K562 (cell line): ENCODE measurements at regions not wholly inside any gene's neighbourhood (a gene's known extent, or its start where the extent isn't known, plus 50 kb on each side); places are given as distances from the start of the nearest gene placed in this dataset.

Experiments
- CREBBP ChIP-seq: IDR thresholded peaks from one replicate; pipeline ENCODE4 v1.6.1; 2012; ENCODE audit warnings: low read depth, mild to moderate bottlenecking, control low read depth, inconsistent platforms, low read length
- FOXM1 ChIP-seq, 2 experiments: fragments of 450-650 bp in 1 of 2; sonication (generic) in 1 of 2; formaldehyde crosslinking in 1 of 2; IDR thresholded peaks; 2 replicates each; pipeline versions ENCODE4 v1.6.1 to v1.9.0; 2017 to 2022; ENCODE audit warnings: low read depth in 2 of 2, mild to moderate bottlenecking in 2 of 2, missing genetic modification reagents in 1 of 2, moderate library complexity in 1 of 2
- GABPB2 ChIP-seq: fragments of 250-450 bp; sonication (Bioruptor Pico); conservative IDR thresholded peaks from 2 replicates; pipeline ENCODE4 v1.5.1; 2021; ENCODE audit warnings: mild to moderate bottlenecking
- HNRNPL ChIP-seq: fragments of 200-400 bp; formaldehyde crosslinking; IDR thresholded peaks from 2 replicates; pipeline ENCODE4 v1.6.1; 2017; ENCODE audit warnings: low read depth, mild to moderate bottlenecking, low read length
- MBD2 ChIP-seq: sonication (generic); IDR thresholded peaks from 2 replicates; pipeline ENCODE4 v1.6.1; 2016; ENCODE audit warnings: low read depth, borderline replicate concordance
- PATZ1 ChIP-seq: fragments of 250-450 bp; sonication (Bioruptor Pico); IDR thresholded peaks from 2 replicates; pipeline ENCODE4 v1.5.0; 2020; ENCODE audit warnings: mild to moderate bottlenecking, borderline replicate concordance
- POLR2AphosphoS5 ChIP-seq: IDR thresholded peaks from 2 replicates; pipeline ENCODE4 v1.6.1; 2011; ENCODE audit warnings: mild to moderate bottlenecking, low read depth, low read length, moderate library complexity; ENCODE audit not compliant: control insufficient read depth, insufficient read depth
- POU5F1 ChIP-seq: fragments of 150-350 bp; IDR thresholded peaks from 2 replicates; pipeline ENCODE4 v1.6.1; 2014; ENCODE audit warnings: borderline replicate concordance, low read length, low read depth, mild to moderate bottlenecking; ENCODE audit not compliant: partially characterized antibody
- PTTG1 ChIP-seq: fragments of 450-650 bp; IDR thresholded peaks from 2 replicates; pipeline ENCODE4 v1.6.1; 2016; ENCODE audit warnings: low read depth, mild to moderate bottlenecking, missing genetic modification characterization, missing compliant biosample characterization
- RAD21 ChIP-seq, 2 experiments: fragments of 250-450 bp in 1 of 2; fragments of 450-650 bp in 1 of 2; sonication (Bioruptor Pico) in 1 of 2; formaldehyde crosslinking in 1 of 2; IDR thresholded peaks in 1 of 2; conservative IDR thresholded peaks in 1 of 2; 2 replicates each; pipeline versions ENCODE4 v1.4.0 to v1.8.0; 2020 to 2022; ENCODE audit warnings: mild to moderate bottlenecking in 2 of 2, moderate library complexity in 1 of 2
- RBM17 ChIP-seq: fragments of 200-400 bp; formaldehyde crosslinking; IDR thresholded peaks from 2 replicates; pipeline ENCODE4 v1.6.1; 2017; ENCODE audit warnings: low read depth, mild to moderate bottlenecking, low read length, borderline replicate concordance
- THRAP3 ChIP-seq: fragments of 450-650 bp; IDR thresholded peaks from 2 replicates; pipeline ENCODE4 v1.6.1; 2016; ENCODE audit warnings: mild to moderate bottlenecking, inconsistent platforms, borderline replicate concordance
- U2AF2 ChIP-seq: fragments of 200-400 bp; formaldehyde crosslinking; optimal IDR thresholded peaks from 2 replicates; pipeline ENCODE3; 2017; ENCODE audit warnings: low read depth, mild to moderate bottlenecking, low read length
- ZNF311 ChIP-seq: fragments of 250-450 bp; sonication (Bioruptor Pico); IDR thresholded peaks from 2 replicates; pipeline ENCODE4 v1.4.0; 2020; ENCODE audit warnings: mild to moderate bottlenecking, moderate library complexity
- ZNF586 ChIP-seq: fragments of 450-650 bp; formaldehyde crosslinking; conservative IDR thresholded peaks from 2 replicates; pipeline ENCODE4 v1.4.0; 2020; ENCODE audit warnings: mild to moderate bottlenecking, moderate library complexity
- TF ChIP-seq, protein P1 (sequence below), 2 experiments: fragments of 450-650 bp; IDR thresholded peaks; 2 replicates each; pipeline ENCODE4 v1.6.1; 2016; ENCODE audit warnings: mild to moderate bottlenecking in 2 of 2, borderline replicate concordance in 1 of 2, low read depth in 1 of 2, moderate library complexity in 1 of 2
- TF ChIP-seq, protein P2 (sequence below): fragments of 450-650 bp; IDR thresholded peaks from 2 replicates; pipeline ENCODE4 v1.6.1; 2017; ENCODE audit warnings: mild to moderate bottlenecking, moderate library complexity

- TF ChIP-seq, protein P1, sequence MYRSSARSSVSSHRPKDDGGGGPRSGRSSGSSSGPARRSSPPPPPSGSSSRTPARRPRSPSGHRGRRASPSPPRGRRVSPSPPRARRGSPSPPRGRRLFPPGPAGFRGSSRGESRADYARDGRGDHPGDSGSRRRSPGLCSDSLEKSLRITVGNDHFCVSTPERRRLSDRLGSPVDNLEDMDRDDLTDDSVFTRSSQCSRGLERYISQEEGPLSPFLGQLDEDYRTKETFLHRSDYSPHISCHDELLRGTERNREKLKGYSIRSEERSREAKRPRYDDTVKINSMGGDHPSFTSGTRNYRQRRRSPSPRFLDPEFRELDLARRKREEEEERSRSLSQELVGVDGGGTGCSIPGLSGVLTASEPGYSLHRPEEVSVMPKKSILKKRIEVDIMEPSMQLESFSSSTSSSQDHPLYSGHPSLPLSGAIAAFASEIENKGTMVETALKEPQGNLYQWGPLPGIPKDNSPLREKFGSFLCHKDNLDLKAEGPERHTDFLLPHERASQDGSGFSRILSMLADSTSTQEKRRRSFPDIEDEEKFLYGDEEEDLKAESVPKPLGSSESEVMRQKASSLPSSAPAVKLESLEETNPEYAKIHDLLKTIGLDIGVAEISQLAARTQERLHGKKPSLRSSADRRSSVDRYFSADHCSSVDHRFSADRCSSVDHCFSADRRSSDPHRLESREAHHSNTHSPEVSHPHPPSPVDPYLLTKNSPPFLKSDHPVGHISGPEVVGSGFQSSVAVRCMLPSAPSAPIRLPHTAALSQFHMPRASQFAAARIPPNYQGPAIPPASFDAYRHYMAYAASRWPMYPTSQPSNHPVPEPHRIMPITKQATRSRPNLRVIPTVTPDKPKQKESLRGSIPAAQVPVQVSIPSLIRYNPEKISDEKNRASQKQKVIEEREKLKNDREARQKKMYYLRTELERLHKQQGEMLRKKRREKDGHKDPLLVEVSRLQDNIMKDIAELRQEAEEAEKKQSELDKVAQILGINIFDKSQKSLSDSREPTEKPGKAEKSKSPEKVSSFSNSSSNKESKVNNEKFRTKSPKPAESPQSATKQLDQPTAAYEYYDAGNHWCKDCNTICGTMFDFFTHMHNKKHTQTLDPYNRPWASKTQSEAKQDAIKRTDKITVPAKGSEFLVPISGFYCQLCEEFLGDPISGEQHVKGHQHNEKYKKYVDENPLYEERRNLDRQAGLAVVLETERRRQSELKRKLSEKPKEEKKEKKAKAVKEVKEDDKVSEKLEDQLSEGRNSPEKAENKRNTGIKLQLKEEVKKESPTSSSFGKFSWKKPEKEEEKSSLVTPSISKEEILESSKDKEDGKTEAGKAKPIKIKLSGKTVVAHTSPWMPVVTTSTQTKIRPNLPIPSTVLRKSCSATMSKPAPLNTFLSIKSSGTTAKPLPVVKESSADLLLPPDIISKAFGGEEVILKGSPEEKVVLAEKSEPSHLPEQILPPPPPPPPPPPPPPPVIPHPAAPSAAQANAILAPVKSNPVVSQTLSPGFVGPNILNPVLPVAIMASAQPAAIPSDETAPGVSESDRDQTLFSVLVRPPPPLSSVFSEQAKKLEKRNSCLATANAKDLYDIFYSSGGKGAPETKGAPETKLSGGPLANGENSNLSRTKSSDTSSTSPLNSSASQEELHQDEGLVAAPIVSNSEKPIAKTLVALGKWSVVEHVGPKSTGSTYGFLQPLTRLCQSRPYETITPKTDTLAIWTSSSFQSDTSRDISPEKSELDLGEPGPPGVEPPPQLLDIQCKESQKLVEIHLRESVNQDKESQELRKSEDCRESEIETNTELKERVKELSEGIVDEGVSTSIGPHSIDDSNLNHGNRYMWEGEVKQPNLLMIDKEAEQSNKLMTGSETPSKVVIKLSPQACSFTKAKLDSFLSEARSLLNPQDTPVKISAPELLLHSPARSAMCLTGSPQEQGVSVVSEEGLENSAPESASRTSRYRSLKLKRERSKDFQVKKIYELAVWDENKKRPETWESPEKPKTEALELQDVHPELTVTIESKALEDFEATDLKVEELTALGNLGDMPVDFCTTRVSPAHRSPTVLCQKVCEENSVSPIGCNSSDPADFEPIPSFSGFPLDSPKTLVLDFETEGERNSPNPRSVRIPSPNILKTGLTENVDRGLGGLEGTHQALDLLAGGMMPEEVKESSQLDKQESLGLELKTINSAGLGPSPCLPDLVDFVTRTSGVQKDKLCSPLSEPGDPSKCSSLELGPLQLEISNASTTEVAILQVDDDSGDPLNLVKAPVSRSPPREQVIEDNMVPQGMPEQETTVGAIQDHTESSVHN (IDR thresholded peaks at IDR 0.05; ENCODE audit: borderline replicate concordance in 1 of 2, low read depth in 1 of 2) = no peak
- TF ChIP-seq RBM17 = no peak
- no peak for TF ChIP-seq PATZ1 (CRISPR knock-in tag)
- no peak for TF ChIP-seq PTTG1 (tag)
- no peak for TF ChIP-seq POLR2AphosphoS5
- TF ChIP-seq ZNF586 = no peak
- TF ChIP-seq ZNF311 (CRISPR knock-in tag) = no peak
- no peak for TF ChIP-seq POU5F1
- no peak for TF ChIP-seq CREBBP
- TF ChIP-seq THRAP3 = no peak
- TF ChIP-seq HNRNPL = no peak
- no peak for TF ChIP-seq FOXM1 (IDR thresholded peaks at IDR 0.05; ENCODE audit: low read depth)
- no peak for TF ChIP-seq FOXM1 (CRISPR knock-in tag; IDR thresholded peaks at IDR 0.05; ENCODE audit: low read depth)
- TF ChIP-seq U2AF2 = no peak
- TF ChIP-seq MBD2 = no peak
- TF ChIP-seq, protein P2, sequence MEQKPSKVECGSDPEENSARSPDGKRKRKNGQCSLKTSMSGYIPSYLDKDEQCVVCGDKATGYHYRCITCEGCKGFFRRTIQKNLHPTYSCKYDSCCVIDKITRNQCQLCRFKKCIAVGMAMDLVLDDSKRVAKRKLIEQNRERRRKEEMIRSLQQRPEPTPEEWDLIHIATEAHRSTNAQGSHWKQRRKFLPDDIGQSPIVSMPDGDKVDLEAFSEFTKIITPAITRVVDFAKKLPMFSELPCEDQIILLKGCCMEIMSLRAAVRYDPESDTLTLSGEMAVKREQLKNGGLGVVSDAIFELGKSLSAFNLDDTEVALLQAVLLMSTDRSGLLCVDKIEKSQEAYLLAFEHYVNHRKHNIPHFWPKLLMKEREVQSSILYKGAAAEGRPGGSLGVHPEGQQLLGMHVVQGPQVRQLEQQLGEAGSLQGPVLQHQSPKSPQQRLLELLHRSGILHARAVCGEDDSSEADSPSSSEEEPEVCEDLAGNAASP = no peak
- TF ChIP-seq GABPB2 (CRISPR knock-in tag) = no peak
- peak in 1 of 2 experiments; percentile 39; a peak in 1 of 4 replicates for TF ChIP-seq RAD21 (CRISPR knock-in tag; conservative IDR thresholded peaks at IDR 0.05 in 1 of 2, IDR thresholded peaks at IDR 0.05 in 1 of 2)
These were observed 178.2 kb downstream of the AKR1D1 start (continued) for GRCh38 chr7:138254444-138254843.
